ENCODE measurements at regions not wholly inside any gene's neighbourhood (a gene's known extent, or its start where the extent isn't known, plus 50 kb on each side); places are given as distances from the start of the nearest gene placed in this dataset.
A peak's percentile ranks its signal among the peaks of the same experiment; 100 is the strongest.

- H3K4me1 ChIP-seq (ENCODE audit: insufficient read depth, low read length) = no peaks in the 10 kb centered on the region
- H3K27me3 Mint-ChIP-seq (ENCODE audit: low read depth, unreplicated experiment) = no peaks in the 10 kb centered on the region
- no peak for TF ChIP-seq EZH2 (IDR thresholded peaks at IDR 0.05; ENCODE audit: insufficient read depth, low read length)
- no peak for TF ChIP-seq CTCF (IDR thresholded peaks at IDR 0.05; ENCODE audit: insufficient read depth, low read depth, low read length)
- FAIRE-seq = no peak
- no peaks in the 10 kb centered on the region for H3K9me3 ChIP-seq (ENCODE audit: insufficient read depth, low read depth, low read length)
- no peaks in the 10 kb centered on the region for H3K9me3 Mint-ChIP-seq (ENCODE audit: unreplicated experiment)
- no peak overlapping the region for H3K4me3 ChIP-seq (ENCODE audit: insufficient read depth, low read depth, low read length)
- H4K20me1 ChIP-seq (ENCODE audit: insufficient read depth, low read length) = no peaks in the 10 kb centered on the region
- H3K79me2 ChIP-seq (ENCODE audit: insufficient read depth, low read length) = no peaks in the 10 kb centered on the region
- H3K27me3 ChIP-seq (ENCODE audit: insufficient read depth, low read length) = no peaks in the 10 kb centered on the region
- H2AFZ ChIP-seq (ENCODE audit: low read depth, low read length) = no peak overlapping the region
- H3K36me3 ChIP-seq (ENCODE audit: insufficient read depth, low read length) = no peaks in the 10 kb centered on the region
- no peak overlapping the region for H3K9ac ChIP-seq (ENCODE audit: low read length)
- no peak overlapping the region for H3K27ac Mint-ChIP-seq (ENCODE audit: unreplicated experiment)
- no peak overlapping the region for H3K4me3 Mint-ChIP-seq (ENCODE audit: unreplicated experiment)
- no peak overlapping the region for H3K27ac ChIP-seq (ENCODE audit: low read depth, low read length)
- H3K4me1 Mint-ChIP-seq (ENCODE audit: low read depth, unreplicated experiment) = no peaks in the 10 kb centered on the region
- no peak overlapping the region for H3K4me2 ChIP-seq (ENCODE audit: low read length)
- no peak for DNase-seq (ENCODE audit: low read depth)
- no peaks in the 10 kb centered on the region for H3K36me3 Mint-ChIP-seq (ENCODE audit: low read depth, unreplicated experiment)
Measured at GRCh38 chr6:147776631-147777213, 268.2 kb downstream of the SAMD5 start.

- H3K27me3 ChIP-seq (ENCODE audit: insufficient read depth, low read length) = no peaks in the 10 kb centered on the region
- H3K4me3 Mint-ChIP-seq (ENCODE audit: unreplicated experiment) = no peak overlapping the region
- H3K27me3 Mint-ChIP-seq (ENCODE audit: low read depth, unreplicated experiment) = no peaks in the 10 kb centered on the region
- no peaks in the 10 kb centered on the region for H3K4me1 Mint-ChIP-seq (ENCODE audit: low read depth, unreplicated experiment)
- TF ChIP-seq CTCF (IDR thresholded peaks at IDR 0.05; ENCODE audit: insufficient read depth, low read depth, low read length) = no peak
- TF ChIP-seq EZH2 (IDR thresholded peaks at IDR 0.05; ENCODE audit: insufficient read depth, low read length) = no peak
- no peak overlapping the region for H3K27ac Mint-ChIP-seq (ENCODE audit: unreplicated experiment)
- DNase-seq (ENCODE audit: low read depth) (no peak), FAIRE-seq (no peak)
- H3K9me3 Mint-ChIP-seq (ENCODE audit: unreplicated experiment) = no peaks in the 10 kb centered on the region
- no peaks in the 10 kb centered on the region for H3K36me3 ChIP-seq (ENCODE audit: insufficient read depth, low read length)
- no peak overlapping the region for H2AFZ ChIP-seq (ENCODE audit: low read depth, low read length)
- no peak overlapping the region for H3K4me2 ChIP-seq (ENCODE audit: low read length)
- no peaks in the 10 kb centered on the region for H3K9me3 ChIP-seq (ENCODE audit: insufficient read depth, low read depth, low read length)
- H4K20me1 ChIP-seq (ENCODE audit: insufficient read depth, low read length) = no peaks in the 10 kb centered on the region
- no peak overlapping the region for H3K27ac ChIP-seq (ENCODE audit: low read depth, low read length)
- H3K4me1 ChIP-seq (ENCODE audit: insufficient read depth, low read length) = no peaks in the 10 kb centered on the region
- no peak overlapping the region for H3K9ac ChIP-seq (ENCODE audit: low read length)
- no peak overlapping the region for H3K4me3 ChIP-seq (ENCODE audit: insufficient read depth, low read depth, low read length)
- no peaks in the 10 kb centered on the region for H3K79me2 ChIP-seq (ENCODE audit: insufficient read depth, low read length)
- no peaks in the 10 kb centered on the region for H3K36me3 Mint-ChIP-seq (ENCODE audit: low read depth, unreplicated experiment)
Measured at GRCh38 chr6:147779624-147780023, 271.1 kb downstream of the SAMD5 start.

GRCh38 chr6:147782302-147782701 is 273.8 kb downstream of the SAMD5 start:
- Mint-ChIP-seq H3K36me3 (ENCODE audit: low read depth, unreplicated experiment) (no peaks in the 10 kb centered on the region), H3K9me3 (ENCODE audit: unreplicated experiment) (no peaks in the 10 kb centered on the region), H3K4me3 (ENCODE audit: unreplicated experiment) (no peak overlapping the region), H3K4me1 (ENCODE audit: low read depth, unreplicated experiment) (no peaks in the 10 kb centered on the region), H3K27ac (ENCODE audit: unreplicated experiment) (no peak overlapping the region), H3K27me3 (ENCODE audit: low read depth, unreplicated experiment) (peaks cover 3% of the 10 kb centered on the region)
- Histone ChIP-seq H4K20me1 (ENCODE audit: insufficient read depth, low read length) (no peaks in the 10 kb centered on the region), H3K9me3 (ENCODE audit: insufficient read depth, low read depth, low read length) (no peaks in the 10 kb centered on the region), H3K27ac (ENCODE audit: low read depth, low read length) (no peak overlapping the region), H3K4me1 (ENCODE audit: insufficient read depth, low read length) (no peaks in the 10 kb centered on the region), H3K9ac (ENCODE audit: low read length) (no peak overlapping the region), H2AFZ (ENCODE audit: low read depth, low read length) (no peak overlapping the region), H3K79me2 (ENCODE audit: insufficient read depth, low read length) (no peaks in the 10 kb centered on the region), H3K4me3 (ENCODE audit: insufficient read depth, low read depth, low read length) (no peak overlapping the region), H3K36me3 (ENCODE audit: insufficient read depth, low read length) (no peaks in the 10 kb centered on the region), H3K4me2 (ENCODE audit: low read length) (peak overlapping the region; percentile 47), H3K27me3 (ENCODE audit: insufficient read depth, low read length) (no peaks in the 10 kb centered on the region)
- peak; percentile 48 for DNase-seq (ENCODE audit: low read depth)
- TF ChIP-seq CTCF (IDR thresholded peaks at IDR 0.05; ENCODE audit: insufficient read depth, low read depth, low read length) (no peak), EZH2 (IDR thresholded peaks at IDR 0.05; ENCODE audit: insufficient read depth, low read length) (no peak)
- no peak for FAIRE-seq

Data from astrocyte (in vitro differentiated cells and primary cell).